ENCODE measurements at regions not wholly inside any gene's neighbourhood (a gene's known extent, or its start where the extent isn't known, plus 50 kb on each side); places are given as distances from the start of the nearest gene placed in this dataset.

GRCh38 chr2:22557406-22557805, 827.6 kb upstream of the KLHL29 start:
- BruUV-seq (replicated peaks) = no TSS peak
- no peak overlapping the region for H2AK5ac ChIP-seq (ENCODE audit: low read depth, low read length)
- in situ Hi-C loops (cut with MboI; ENCODE audit: low sequenced_read_pairs) (no loop called here), dilution Hi-C loops (cut with HindIII; ENCODE audit: low sequenced_read_pairs, unreplicated experiment) (no loop called here), intact Hi-C loops (cut with micrococcal nuclease) (no loop called here)
- H3K18ac ChIP-seq (ENCODE audit: low read depth, low read length) = no peak overlapping the region
- H2AK9ac ChIP-seq (replicated peaks; ENCODE audit: low read depth, low read length, poor library complexity) = no peak overlapping the region
- no peaks in the 10 kb centered on the region for H4K20me1 ChIP-seq (ENCODE audit: insufficient read depth, low read length)
- H3K4me1 ChIP-seq (ENCODE audit: control insufficient read depth, insufficient read depth, low read length) = no peaks in the 10 kb centered on the region
- H2BK20ac ChIP-seq (ENCODE audit: low read depth, low read length) = no peak overlapping the region
- TF ChIP-seq CHD1 (IDR thresholded peaks at IDR 0.05; ENCODE audit: low read depth, low read length) (no peak), POLR2A (IDR thresholded peaks at IDR 0.05; ENCODE audit: low read depth, low read length) (no peak), MAZ (IDR thresholded peaks at IDR 0.05; ENCODE audit: borderline replicate concordance, low read depth, low read length) (no peak), CEBPB (IDR thresholded peaks at IDR 0.05; ENCODE audit: low read depth, low read length) (no peak), FOS (IDR thresholded peaks at IDR 0.05; ENCODE audit: low read depth, low read length) (no peak), RAD21 (IDR thresholded peaks at IDR 0.05; ENCODE audit: low read length) (no peak), RCOR1 (IDR thresholded peaks at IDR 0.05; ENCODE audit: insufficient replicate concordance, low read length) (no peak), MAFK (IDR thresholded peaks at IDR 0.05; ENCODE audit: low read depth, low read length) (no peak), SMC3 (IDR thresholded peaks at IDR 0.05; ENCODE audit: low read depth, low read length) (no peak), CTCF (conservative IDR thresholded peaks at IDR 0.05; ENCODE audit: low read depth, low read length) (no peak), NFE2L2 (IDR thresholded peaks at IDR 0.05; ENCODE audit: low read depth, low read length) (no peak)
- TF ChIP-seq, protein P1, sequence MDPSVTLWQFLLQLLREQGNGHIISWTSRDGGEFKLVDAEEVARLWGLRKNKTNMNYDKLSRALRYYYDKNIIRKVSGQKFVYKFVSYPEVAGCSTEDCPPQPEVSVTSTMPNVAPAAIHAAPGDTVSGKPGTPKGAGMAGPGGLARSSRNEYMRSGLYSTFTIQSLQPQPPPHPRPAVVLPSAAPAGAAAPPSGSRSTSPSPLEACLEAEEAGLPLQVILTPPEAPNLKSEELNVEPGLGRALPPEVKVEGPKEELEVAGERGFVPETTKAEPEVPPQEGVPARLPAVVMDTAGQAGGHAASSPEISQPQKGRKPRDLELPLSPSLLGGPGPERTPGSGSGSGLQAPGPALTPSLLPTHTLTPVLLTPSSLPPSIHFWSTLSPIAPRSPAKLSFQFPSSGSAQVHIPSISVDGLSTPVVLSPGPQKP (IDR thresholded peaks at IDR 0.05; ENCODE audit: borderline replicate concordance, low read depth, low read length) = no peak
- no CpG with 5 or more reads among the region's 2 CpGs for WGBS, 2 experiments (ENCODE audit: extremely low coverage in 2 of 2, insufficient read length in 1 of 2)
- H3K36me3 ChIP-seq (ENCODE audit: control insufficient read depth, insufficient read depth, low read length) = no peaks in the 10 kb centered on the region
- no peak overlapping the region for H2BK120ac ChIP-seq (ENCODE audit: low read depth, low read length)
- H3K14ac ChIP-seq (replicated peaks; ENCODE audit: low read depth, low read length) = no peak overlapping the region
- H3K9me1 ChIP-seq (ENCODE audit: insufficient read depth, low read length) = no peaks in the 10 kb centered on the region
- no peak for DNase-seq
- no peak overlapping the region for H4K91ac ChIP-seq (ENCODE audit: insufficient read depth, low read depth, low read length)
- no peak overlapping the region for H3K27ac ChIP-seq (ENCODE audit: insufficient read depth, low read length)
- H2BK15ac ChIP-seq (ENCODE audit: low read depth, low read length) = no peak overlapping the region
- no peak overlapping the region for H3K9ac ChIP-seq (ENCODE audit: low read depth, low read length)
- H3K4me3 ChIP-seq (ENCODE audit: insufficient read depth, low read depth, low read length) = no peak overlapping the region
- no peak overlapping the region for H3K56ac ChIP-seq (ENCODE audit: extremely low read depth, insufficient read depth, low read length)
- peaks cover 7% of the 10 kb centered on the region for H3K9me3 ChIP-seq (ENCODE audit: control insufficient read depth, insufficient read depth, low read length)
- H3K4me2 ChIP-seq (ENCODE audit: low read depth, low read length) = no peak overlapping the region
- H4K8ac ChIP-seq (ENCODE audit: low read depth in 2 of 2, low read length in 2 of 2) = no peak overlapping the region
- no peaks in the 10 kb centered on the region for H3K27me3 ChIP-seq (ENCODE audit: control insufficient read depth, insufficient read depth, low read length)
- no peaks in the 10 kb centered on the region for H3K79me1 ChIP-seq (ENCODE audit: low read depth in 1 of 2, low read length in 2 of 2)
- H2BK5ac ChIP-seq (ENCODE audit: low read depth, low read length, poor library complexity, severe bottlenecking) = no peak overlapping the region
- no peak overlapping the region for H2AFZ ChIP-seq (replicated peaks; ENCODE audit: low read length, poor library complexity)
- ChIA-PET POLR2A (ENCODE audit: unreplicated experiment) (no interaction called here), CTCF (no interaction called here)
- no peak overlapping the region for H4K5ac ChIP-seq (ENCODE audit: low read depth, low read length)
- H3K4ac ChIP-seq (ENCODE audit: low read depth, low read length) = no peak overlapping the region
- ATAC-seq (ENCODE audit: low read depth) = no peak
- no peak overlapping the region for H3K23ac ChIP-seq (ENCODE audit: low read depth, low read length)

Measured in IMR-90 (cell line).